Urinary bladder (tissue), 3 donors: ENCODE measurements at regions not wholly inside any gene's neighbourhood (a gene's known extent, or its start where the extent isn't known, plus 50 kb on each side); places are given as distances from the start of the nearest gene placed in this dataset.

Experiments used
- DNase-seq: peaks from one replicate; pipeline ENCODE4 v3.0.0-alpha.2; 2015; ENCODE audit errors: extremely low spot score
- H3K27ac ChIP-seq: one replicate; pipeline ENCODE4 v1.5.1; 2013; ENCODE audit warnings: low read depth, mild to moderate bottlenecking, moderate library complexity
- H3K36me3 ChIP-seq: one replicate; pipeline ENCODE4 v1.6.1; 2013; ENCODE audit warnings: mild to moderate bottlenecking, moderate library complexity; ENCODE audit not compliant: insufficient read depth
- H3K4me1 ChIP-seq: one replicate; pipeline ENCODE4 v1.6.1; 2013; ENCODE audit warnings: mild to moderate bottlenecking, moderate library complexity; ENCODE audit not compliant: insufficient read depth
- H3K4me3 ChIP-seq: one replicate; pipeline ENCODE4 v1.5.1; 2013; ENCODE audit warnings: low read depth, low read length
- WGBS: extraction: QIAGEN DNeasy Blood & Tissue Kit; methylation state at CpG from one replicate; pipeline ENCODE4 v1.1.7; 2013; 5-methylcytosine and 5-hydroxymethylcytosine counted together
- donor health status: healthy with polysubstance abuse.
- donor health status: healthy.

- Histone ChIP-seq H3K4me1 (no peaks in the 10 kb centered on the region), H3K36me3 (no peaks in the 10 kb centered on the region), H3K4me3 (no peak overlapping the region), H3K27ac (no peak overlapping the region)
- no peak for DNase-seq
Observed at GRCh38 chr2:105989070-105989469, 205.0 kb downstream of the UXS1 start.

GRCh38 chr2:105977807-105978206 lies 216.3 kb downstream of the UXS1 start:
- H3K27ac ChIP-seq: no peak overlapping the region
- H3K4me3 ChIP-seq: no peak overlapping the region
- no peak for DNase-seq
- WGBS: 96% methylated on average over 1 of the region's 1 CpG
- H3K4me1 ChIP-seq: no peaks in the 10 kb centered on the region
- H3K36me3 ChIP-seq: no peaks in the 10 kb centered on the region

GRCh38 chr2:105977212-105977611 lies 216.9 kb downstream of the UXS1 start:
- no peaks in the 10 kb centered on the region for H3K36me3 ChIP-seq
- WGBS: 88% methylated on average over 5 of the region's 5 CpGs
- DNase-seq: no peak

DNA sequence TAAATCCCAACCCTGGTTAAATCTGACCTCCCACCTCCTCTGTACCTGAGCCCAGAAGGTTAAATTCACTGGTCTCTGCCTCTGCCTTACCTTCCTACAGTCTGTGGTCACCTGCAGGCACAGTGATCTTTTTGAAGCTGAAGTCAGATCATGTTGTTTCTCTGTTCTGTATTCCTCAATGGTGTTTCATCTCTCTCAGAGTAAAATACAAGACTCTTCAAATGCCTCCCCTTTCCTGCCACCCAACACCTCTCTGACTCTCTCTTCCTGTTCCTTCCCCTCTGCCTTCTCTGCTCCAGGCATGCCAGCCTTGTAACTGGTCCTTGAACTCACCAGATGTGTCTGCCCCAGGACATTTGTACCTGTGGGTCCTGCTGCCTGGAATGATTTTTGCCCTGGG lies 219.3 kb downstream of the UXS1 start:
- no peak for DNase-seq
- no peaks in the 10 kb centered on the region for H3K36me3 ChIP-seq
- H3K4me1 ChIP-seq: no peaks in the 10 kb centered on the region
- H3K27ac ChIP-seq: no peak overlapping the region
- no peak overlapping the region for H3K4me3 ChIP-seq

More at GRCh38 chr2:105977212-105977611, 216.9 kb downstream of the UXS1 start:
- Histone ChIP-seq H3K27ac (no peak overlapping the region), H3K4me1 (no peaks in the 10 kb centered on the region), H3K4me3 (no peak overlapping the region)

GRCh38 chr2:105972927-105973326 lies 221.2 kb downstream of the UXS1 start:
- DNase-seq: no peak
- no peaks in the 10 kb centered on the region for H3K36me3 ChIP-seq
- H3K27ac ChIP-seq: no peak overlapping the region
- 91% methylated on average over 6 of the region's 6 CpGs for WGBS
- no peaks in the 10 kb centered on the region for H3K4me1 ChIP-seq
- no peak overlapping the region for H3K4me3 ChIP-seq

GRCh38 chr2:105972246-105972645 lies 221.9 kb downstream of the UXS1 start:
- 70% methylated on average over 3 of the region's 3 CpGs for WGBS
- no peak overlapping the region for H3K4me3 ChIP-seq
- H3K27ac ChIP-seq: no peak overlapping the region
- DNase-seq: no peak
- no peaks in the 10 kb centered on the region for H3K4me1 ChIP-seq
- H3K36me3 ChIP-seq: no peaks in the 10 kb centered on the region

DNA sequence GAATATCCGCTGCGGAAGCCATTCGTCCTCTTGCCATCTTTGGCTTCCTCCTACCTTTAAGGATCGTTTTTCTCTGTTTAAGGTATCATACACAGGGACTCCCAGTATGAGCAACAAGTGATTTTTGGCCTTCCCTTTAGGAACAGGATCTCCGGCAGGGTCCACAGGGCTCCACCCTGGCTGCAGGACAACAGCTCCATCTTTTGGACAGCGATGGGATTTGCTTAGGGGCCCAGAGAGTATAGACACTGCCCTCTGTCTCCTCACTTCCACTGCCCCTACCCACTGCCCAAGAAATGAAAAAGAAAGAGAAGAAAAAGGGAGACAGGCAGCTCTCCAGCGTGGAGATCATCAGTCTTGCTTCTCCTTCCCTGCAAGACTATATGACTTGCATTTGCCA lies 224.5 kb downstream of the UXS1 start:
- WGBS: 81% methylated on average over 7 of the region's 7 CpGs
- Histone ChIP-seq H3K4me3 (no peak overlapping the region), H3K36me3 (no peaks in the 10 kb centered on the region), H3K27ac (no peak overlapping the region), H3K4me1 (no peaks in the 10 kb centered on the region)
- DNase-seq: no peak

DNA sequence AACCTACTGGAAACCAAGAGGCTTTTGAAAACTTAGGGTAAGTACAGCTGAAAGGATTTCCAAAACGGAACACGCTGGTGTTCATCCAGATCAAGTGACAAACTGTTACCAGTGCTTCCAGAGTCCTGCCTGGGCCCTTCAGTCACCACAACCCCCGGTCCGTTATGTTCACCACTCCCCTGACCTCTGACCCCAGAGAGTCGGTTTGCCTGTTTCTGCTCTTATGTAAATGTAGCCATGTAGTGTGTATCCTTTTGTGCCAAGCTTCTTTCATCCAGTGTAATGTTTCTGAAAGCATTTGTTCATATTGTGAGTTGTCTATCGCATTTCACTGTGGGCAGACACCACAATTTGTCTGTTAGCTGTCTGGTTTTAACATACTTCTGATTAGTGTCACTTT lies 217.5 kb downstream of the NCK2 start:
- no peak overlapping the region for H3K27ac ChIP-seq
- 81% methylated on average over 6 of the region's 6 CpGs for WGBS
- H3K4me3 ChIP-seq: no peak overlapping the region
- no peak for DNase-seq
- no peaks in the 10 kb centered on the region for H3K4me1 ChIP-seq
- H3K36me3 ChIP-seq: no peaks in the 10 kb centered on the region

GRCh38 chr2:105961599-105962146 lies 217.0 kb downstream of the NCK2 start:
- Histone ChIP-seq H3K27ac (no peak overlapping the region), H3K4me3 (no peak overlapping the region), H3K36me3 (no peaks in the 10 kb centered on the region), H3K4me1 (no peaks in the 10 kb centered on the region)
- DNase-seq: no peak
- WGBS: 91% methylated on average over 6 of the region's 6 CpGs

GRCh38 chr2:105959357-105959756 lies 214.6 kb downstream of the NCK2 start:
- Histone ChIP-seq H3K4me3 (no peak overlapping the region), H3K36me3 (no peaks in the 10 kb centered on the region), H3K27ac (no peak overlapping the region), H3K4me1 (no peaks in the 10 kb centered on the region)
- no peak for DNase-seq
- WGBS: 87% methylated on average over 4 of the region's 4 CpGs

GRCh38 chr2:105954891-105955290 lies 210.2 kb downstream of the NCK2 start:
- Histone ChIP-seq H3K4me1 (no peaks in the 10 kb centered on the region), H3K4me3 (no peak overlapping the region), H3K27ac (no peak overlapping the region), H3K36me3 (no peaks in the 10 kb centered on the region)
- 92% methylated on average over 3 of the region's 3 CpGs for WGBS
- no peak for DNase-seq

DNA sequence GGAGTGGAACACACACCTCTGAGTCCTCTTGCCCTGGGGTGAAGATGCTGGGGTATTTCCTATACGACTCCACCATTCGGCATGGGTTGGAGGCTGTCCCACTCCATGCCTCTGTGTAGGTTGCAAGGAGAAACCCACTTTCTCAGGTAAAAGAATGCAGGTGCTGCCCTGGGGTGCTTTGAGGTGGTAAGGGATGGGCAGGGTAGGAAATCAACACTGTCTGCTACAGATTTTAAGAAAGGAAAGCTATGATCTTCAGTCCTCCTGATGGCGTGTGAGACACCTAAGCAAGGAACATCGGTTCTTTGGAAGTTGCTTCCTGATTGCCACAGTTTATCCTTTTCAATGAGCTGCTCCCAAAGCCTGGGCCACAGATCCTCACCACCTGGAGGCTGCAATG lies 209.2 kb downstream of the NCK2 start:
- H3K36me3 ChIP-seq: no peaks in the 10 kb centered on the region
- no peak overlapping the region for H3K4me3 ChIP-seq
- 96% methylated on average over 4 of the region's 4 CpGs for WGBS
- no peaks in the 10 kb centered on the region for H3K4me1 ChIP-seq
- no peak for DNase-seq
- no peak overlapping the region for H3K27ac ChIP-seq

- H3K4me1 ChIP-seq: no peaks in the 10 kb centered on the region
- H3K36me3 ChIP-seq: no peaks in the 10 kb centered on the region
- no peak overlapping the region for H3K4me3 ChIP-seq
- DNase-seq: no peak
- WGBS: 66% methylated on average over 1 of the region's 1 CpG
- no peak overlapping the region for H3K27ac ChIP-seq
Observed at GRCh38 chr2:105952131-105952530, 207.4 kb downstream of the NCK2 start.

DNA sequence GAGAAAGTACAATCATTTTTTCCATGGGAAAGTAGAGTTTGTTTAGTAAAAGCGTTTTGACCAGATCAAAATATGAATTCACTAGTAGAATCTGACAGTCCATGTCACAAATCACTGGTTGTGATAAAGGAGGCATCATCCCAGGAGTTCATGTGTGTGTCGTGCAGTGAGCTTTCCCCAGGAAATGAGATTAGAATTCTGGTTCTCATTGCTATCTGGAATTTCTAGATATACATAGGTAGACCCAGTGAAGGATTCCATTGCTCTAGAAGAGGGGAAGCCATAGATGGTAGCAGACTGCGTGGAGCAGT lies 206.6 kb downstream of the NCK2 start:
- WGBS: 78% methylated on average over 3 of the region's 3 CpGs
- H3K4me1 ChIP-seq: no peaks in the 10 kb centered on the region

More for the DNA sequence above, 206.6 kb downstream of the NCK2 start:
- H3K27ac ChIP-seq: no peak overlapping the region
- H3K36me3 ChIP-seq: no peaks in the 10 kb centered on the region
- no peak overlapping the region for H3K4me3 ChIP-seq
- no peak for DNase-seq
